ENCODE measurements at regions not wholly inside any gene's neighbourhood (a gene's known extent, or its start where the extent isn't known, plus 50 kb on each side); places are given as distances from the start of the nearest gene placed in this dataset.

DNA sequence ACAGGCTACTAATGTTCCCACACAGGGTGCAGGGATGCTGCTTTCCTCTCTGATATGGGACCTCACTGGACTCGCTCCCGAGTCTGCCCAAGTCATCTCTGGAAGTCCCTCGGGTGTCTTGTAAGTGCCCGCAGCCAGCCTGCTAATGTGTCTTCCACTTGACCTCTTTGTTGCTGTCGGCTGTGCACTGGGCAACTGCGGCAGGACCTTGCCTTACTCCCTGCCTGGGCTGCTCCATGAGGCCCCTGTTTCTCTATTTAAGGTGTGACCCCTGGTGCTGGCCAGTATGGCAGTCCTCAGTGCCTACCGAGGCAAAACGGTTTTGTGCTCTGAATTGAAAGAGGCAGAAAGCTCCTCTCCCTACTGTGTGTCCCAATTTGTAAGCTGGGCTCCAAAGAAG is 88.8 kb upstream of the DUSP5 start:
- no peak for TF ChIP-seq TAF1 (IDR thresholded peaks at IDR 0.05; ENCODE audit: borderline replicate concordance, low read depth, low read length)
- no peak for TF ChIP-seq POLR2AphosphoS5 (IDR thresholded peaks at IDR 0.05; ENCODE audit: low read depth, low read length)

Data from GM12892 (cell line).